GM18858 (cell line): ENCODE measurements at regions not wholly inside any gene's neighbourhood (a gene's known extent, or its start where the extent isn't known, plus 50 kb on each side); places are given as distances from the start of the nearest gene placed in this dataset.

Experiments
- ATAC-seq: cut with Tn5 transposase; IDR thresholded peaks from one replicate; pipeline ENCODE4 v1.9.1; 2021; ENCODE audit not compliant: unreplicated experiment

DNA sequence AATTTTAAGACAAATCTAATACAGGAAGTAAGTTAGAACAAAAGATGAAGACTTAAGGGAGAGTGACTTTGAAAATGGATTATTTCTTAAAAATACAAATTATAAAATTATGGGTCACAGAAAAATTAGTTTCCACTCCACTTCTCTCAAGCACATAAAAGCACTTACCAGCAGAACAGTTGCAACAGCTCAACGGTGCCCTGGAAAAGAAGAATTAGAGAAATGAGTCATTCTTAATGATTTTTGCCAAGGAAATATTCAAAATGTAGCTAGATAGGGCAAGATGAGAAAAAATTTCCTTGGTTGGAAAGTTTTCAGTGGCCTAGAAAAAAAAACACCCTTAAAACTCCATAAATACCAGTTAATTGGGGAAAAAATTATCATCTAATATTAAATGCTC is 2185.6 kb upstream of the CELF4 start:
- no peak for ATAC-seq

DNA sequence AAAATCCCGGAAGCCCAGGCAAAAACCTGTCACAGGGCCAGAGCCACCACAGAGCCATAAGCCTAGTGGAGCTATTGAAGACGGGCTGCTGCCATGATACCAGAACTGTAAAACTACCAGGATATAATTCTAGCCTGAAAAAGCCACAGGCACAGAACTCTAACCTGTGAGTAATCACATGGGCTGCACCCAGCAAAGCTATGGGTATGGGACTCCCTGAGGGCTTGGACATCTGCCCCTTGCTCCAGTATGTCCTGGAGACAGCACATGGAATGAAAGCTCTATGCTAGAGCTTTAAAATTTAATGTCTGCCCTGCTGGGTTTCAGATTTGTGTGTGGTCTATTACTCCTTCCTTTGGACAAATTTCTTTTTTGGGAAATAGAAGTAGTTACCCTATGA is 2183.6 kb upstream of the CELF4 start:
- no peak for ATAC-seq

DNA sequence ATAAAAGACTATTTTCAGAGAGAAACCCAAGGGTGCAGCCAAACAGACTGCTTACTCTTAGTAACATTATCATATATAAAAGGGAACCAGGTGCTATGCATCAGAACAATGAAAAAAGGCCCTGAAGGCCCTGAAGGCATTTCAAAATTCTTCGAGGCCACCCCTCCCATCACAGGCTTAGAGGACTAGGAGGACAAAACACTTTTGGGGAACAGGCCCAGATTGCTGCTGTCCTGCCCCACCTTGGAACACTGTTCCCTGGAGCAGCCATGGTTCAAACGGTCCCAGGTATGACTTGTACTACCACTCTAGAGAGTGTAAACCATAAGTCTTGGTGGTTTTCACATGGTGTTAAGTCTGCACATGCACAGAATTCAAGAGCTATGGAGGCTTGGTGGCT is 2183.1 kb upstream of the CELF4 start:
- ATAC-seq, result no peak

DNA sequence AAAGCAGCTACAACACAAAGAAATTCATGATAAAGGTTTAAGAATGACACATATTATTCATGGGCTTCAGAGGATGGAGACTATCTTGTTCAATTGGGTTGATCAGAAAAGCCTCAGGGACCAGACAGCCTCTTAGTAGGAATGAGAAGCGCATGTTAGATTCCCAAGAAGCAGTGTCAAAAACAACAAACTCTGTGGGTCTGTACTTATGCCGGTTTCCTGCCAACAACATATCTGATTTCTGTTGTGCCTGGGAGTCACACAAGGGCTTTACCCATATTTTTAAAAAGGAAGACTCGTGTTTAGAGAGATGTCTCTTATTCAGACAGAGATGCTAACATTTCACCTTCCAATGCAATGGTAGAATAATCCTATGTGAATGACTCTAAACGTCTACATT is 2180.6 kb upstream of the CELF4 start:
- ATAC-seq, result no peak

DNA sequence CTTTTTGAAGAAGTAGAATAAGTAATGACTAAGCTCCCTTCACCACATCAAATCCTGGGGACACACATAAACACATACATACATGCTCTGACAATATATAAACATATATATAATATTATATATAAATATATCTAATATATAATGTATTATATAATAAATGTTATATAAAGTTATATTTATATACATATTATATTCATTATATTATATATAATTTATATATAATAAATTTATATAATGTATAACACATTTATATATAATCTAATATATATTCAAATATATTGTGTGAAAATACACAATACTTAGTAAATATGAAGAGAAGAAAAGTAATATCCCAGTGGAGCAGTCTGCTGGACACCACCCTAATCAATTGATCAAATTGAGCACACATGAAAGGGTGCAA is 2177.9 kb upstream of the CELF4 start:
- ATAC-seq, result no peak

DNA sequence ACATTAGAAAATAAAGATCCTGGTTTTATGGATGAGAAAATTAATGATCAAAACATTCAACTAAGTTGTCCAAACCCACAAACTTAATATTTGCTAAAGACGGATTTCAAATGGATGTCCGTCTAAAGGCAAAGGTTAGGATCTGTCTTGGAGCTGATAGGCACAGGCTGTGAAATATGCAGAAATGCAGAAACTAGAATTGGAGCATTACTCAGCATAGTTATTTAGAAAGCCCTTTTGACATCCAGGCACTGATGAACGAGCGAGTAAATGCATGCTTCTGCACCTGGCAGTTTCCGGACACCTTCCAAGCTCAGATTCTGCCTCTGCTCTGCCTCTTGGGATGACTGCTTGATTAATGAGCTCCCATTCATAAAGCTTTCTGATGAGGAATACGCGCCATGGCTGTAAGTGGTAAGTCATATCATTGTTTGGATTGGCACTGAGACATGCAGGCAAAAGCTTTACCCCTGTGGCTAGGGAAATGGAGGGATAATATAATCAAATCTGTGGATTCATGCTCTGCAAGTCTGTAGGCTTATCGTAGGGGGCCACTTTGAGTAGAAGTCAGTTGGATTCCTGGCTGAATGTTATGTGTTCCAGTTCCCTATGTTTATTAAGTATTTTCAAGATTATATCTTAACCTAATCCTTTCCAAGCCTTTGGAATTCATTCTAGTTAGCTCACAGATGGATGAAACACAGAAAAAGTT is 2176.3 kb upstream of the CELF4 start:
- no peak for ATAC-seq

DNA sequence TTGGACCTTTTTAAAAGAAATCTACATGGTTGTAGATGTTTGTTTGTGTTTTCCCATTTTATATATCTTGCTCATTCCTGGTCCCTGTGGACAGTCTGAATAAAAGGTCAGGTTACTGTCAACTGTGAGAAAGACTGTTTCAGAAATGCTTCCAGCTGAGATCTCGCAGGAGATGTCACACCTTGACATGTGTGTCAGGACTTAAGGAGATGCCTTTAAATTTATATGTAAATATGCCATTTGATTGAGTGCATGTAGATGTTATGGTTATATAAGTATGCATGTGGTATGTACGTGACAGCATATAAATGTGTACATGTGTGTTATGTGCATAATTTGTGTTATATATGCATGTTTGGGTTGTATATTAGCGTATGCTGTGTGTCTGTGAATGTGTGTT is 2172.3 kb upstream of the CELF4 start:
- ATAC-seq, result no peak

DNA sequence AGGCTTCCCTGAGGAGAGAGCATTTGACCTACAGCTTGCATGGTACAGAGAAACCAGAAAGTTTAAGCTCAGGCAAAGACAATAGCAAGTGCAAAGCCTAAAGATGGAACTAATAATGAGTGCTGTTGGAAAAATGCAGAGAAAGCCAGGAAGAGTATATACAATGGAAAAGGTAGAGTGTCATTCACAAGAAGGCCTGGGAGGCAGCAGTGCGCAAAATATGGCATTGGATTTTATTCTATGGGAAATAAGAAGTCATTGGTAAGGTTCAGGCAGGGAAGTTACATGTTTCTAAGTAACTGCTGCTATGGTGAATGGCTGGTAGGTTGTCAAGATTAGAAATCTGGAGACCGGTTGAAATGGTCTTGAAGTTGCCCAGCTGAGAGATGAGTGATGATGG is 2167.3 kb upstream of the CELF4 start:
- ATAC-seq, result no peak

DNA sequence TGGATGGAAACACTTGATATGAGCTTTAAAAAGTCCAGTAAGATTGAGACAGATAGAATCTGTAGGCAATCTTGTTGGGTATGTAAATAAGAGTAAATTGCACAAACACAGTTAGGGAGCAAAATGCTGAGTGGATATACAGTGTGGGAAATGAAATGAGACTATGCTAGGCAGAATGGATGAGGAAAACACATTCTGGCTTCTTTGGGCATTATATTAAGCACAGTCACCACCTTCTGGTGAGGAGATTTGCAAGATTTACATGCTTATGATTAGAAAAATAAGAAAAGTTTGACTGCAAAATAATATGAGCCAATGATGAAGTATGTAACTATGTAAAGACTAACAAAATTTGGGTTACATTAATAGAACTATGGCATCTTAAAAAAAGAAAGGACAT is 2165.0 kb upstream of the CELF4 start:
- no peak for ATAC-seq

DNA sequence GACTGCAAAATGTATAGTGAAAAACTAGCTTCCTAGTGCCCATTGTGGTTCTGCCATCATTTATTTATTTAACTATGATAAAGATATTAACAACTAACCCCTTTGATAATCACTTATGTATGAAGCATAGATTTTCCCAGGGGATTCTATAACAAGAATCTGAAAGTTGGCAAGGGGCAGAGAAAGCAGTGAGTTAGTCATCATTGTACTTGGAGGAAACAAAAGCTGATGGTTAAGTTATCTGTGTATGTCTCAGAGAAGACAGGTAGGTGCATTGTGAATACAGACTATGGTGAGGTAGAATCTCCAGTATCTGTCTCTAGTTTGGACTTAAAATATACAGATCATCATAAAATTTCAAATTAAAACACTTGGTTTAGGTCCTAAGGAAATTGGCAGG is 2159.1 kb upstream of the CELF4 start:
- ATAC-seq, result no peak

DNA sequence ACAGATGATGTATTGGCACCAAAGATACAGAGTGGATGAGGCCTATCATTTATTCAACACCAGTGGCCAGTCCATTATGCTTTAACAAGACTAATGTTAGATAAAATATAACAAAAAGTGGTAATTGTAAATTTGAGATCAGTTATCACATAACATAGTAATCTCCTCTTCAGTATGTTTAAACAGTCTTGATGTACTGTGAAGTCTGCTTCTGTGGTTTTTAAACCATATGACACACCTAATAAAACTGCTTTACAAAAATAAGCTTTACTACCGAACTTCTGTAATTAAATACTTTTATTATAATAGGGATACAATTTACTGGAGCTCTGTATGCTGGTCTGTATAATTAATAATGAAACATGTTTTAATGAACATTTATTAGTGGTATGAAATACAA is 2156.1 kb upstream of the CELF4 start:
- ATAC-seq, result no peak

DNA sequence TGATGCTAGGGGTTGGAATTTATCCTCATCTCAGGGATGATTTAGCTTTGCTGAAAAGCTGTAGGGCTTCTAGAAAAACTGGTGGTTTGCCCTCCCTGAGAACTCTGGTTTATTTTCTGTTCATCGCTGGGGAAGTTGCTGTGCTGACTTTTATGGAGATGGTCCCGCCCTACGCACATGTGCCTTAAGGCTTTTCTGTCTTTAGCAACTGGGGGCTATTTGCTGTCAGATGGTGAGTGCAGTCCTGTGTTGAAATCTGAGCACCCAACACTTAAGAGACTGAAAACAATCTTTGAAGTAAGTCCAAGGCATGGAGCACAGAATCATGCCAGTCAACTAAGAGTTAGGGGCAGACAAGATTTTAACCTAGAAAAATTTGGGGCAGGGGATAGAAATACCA is 2148.4 kb upstream of the CELF4 start:
- ATAC-seq, result no peak

DNA sequence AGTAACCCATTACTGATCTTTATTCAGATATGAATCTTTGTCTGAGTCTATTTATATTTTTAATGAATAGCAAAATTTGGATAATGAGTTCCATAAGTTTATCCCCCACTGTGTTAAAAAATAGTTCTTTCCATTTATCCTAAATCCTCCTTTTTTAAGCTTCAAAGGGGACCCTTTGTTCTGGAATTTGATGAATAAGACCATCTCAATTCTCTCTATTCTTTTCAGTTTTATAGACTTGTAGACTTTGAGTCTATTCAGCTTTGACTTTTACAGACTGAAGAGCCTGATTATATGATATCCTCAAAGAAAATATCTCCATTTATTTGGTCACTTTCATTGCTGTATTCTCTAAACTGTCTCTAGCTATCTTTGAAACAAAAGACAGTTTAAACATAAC is 2146.1 kb upstream of the CELF4 start:
- ATAC-seq, result no peak

DNA sequence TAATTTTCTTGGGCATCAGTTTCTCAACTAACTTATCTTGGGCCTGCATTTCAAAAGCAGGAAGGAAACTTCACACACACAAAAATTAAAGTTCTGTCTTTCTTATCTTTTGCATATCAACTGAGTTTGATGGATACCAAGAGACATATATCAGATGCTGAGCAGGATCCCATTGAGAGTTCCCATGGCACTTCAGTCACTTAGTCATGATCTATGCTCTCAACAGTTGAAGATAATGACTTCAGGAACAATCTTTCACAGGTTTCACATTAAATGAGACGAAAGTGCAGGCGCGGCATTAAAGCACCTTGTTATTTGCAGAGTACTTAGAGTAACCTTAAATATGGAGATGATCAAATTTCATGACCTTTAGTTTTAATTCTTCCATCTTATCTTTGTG is 2139.8 kb upstream of the CELF4 start:
- no peak for ATAC-seq

DNA sequence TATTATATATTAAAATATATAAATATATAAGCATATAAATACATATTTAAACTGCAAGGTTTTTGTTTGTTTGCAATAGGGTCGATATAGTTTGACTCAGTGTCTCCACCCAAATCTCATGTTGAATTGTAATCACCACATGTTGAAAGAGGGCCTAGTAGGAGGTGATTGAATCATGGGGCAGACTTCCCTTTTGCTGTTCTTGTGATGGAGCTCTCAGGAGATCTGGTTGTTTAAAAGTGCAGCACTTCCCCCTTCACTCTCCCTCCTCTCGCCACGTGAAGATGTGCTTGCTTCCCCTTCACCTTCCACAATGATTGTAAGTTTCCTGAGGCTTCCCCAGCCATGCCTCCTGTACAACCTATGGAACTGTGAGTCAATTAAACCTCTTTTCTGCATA is 2137.3 kb upstream of the CELF4 start:
- no peak for ATAC-seq

DNA sequence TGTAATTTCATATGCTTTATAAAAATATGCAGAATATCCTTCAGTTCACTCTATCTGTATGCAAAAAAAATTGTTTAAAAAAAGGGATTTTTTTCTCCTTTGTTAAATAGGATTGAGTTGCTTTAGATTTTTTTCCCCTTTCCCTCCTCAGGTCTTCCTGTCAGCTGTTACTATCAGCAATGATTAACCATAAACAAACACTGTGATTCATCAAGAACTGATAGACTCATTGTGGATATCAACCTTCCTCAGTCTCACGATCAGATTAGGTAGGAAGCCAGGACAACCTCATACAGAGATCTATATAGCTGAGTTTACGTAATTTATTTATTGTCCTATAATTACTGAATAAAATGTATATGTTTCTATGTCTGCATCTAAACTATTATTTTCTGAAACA is 2136.2 kb upstream of the CELF4 start:
- ATAC-seq, result no peak

DNA sequence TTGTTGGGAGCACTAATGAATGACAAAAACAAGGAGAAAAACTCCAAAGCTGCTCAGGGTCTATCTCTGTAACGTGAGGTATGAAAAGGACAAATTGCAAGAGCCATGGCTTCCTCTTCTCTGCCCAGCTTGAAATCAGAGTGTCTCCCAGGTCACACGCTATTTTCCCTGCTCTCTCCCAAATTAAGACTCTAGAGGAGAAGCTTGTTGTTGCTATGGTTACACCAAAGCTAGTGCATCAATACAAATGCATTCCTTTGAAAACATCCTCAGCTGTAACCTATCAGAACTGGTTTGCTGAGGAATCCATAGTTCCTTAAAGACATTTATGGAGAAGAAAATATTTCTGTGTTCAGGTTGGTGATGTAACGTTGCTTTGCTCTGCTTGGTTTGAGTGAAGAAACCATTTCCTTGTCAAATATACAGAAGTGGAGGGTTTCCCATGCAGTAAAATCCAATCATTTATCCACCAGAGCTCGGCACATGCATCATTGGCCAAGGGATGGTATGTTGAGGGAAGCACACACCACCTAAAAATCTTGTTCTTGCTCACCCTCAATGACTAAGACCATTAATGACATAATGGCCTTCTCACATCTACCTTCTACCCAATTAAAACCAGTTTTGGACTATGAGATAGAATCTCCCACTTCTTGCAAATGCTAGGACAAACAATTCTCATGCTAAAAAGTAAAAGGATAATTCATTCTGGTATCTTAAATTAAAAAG is 2135.6 kb upstream of the CELF4 start:
- no peak for ATAC-seq

DNA sequence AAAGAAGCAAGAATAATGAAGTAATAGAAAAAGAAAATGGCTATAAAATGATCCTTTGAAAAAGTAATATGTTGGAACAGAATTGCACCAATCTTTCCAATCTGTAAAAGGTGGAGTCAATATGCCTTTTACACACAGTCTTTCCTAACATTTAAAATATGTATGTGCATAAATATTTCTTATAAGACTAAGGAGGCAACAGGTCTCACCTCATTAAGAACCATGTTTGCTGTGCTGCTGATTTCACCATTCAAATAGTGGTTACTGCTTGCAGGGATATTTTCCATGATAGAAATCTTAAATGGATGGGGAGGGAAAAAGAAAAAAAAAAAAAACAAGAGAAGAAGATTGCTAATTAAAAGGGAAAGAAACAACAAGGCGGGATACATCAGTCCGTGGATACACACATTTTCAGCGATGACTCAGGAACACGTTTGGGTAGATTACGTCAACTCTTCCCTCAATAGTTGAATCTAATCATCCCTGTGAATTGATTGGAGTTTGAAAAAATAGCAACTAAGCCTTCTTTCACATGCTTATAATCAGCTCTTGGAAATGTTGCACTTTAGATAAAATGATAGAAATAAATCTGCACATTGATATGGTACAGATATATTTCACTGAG is 2133.9 kb upstream of the CELF4 start:
- ATAC-seq, result no peak

DNA sequence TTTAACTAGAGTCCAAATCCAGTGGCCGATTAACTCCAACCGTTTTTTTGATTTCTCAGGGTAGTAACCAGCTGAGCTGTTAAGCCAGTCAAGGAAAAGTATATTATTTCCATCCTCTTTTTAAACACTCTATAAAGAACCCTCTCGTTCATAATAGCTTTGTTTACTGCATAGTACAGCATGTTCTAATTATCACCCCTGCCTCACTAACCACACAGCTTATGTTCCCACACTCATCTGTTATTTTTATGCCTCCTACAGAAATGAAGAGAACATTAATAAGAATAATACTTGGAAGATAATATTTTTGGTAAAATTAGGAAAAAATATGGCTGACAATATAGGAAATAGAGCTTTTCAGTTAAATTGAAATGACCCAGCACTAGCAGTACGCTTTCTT is 2132.8 kb upstream of the CELF4 start:
- no peak for ATAC-seq

DNA sequence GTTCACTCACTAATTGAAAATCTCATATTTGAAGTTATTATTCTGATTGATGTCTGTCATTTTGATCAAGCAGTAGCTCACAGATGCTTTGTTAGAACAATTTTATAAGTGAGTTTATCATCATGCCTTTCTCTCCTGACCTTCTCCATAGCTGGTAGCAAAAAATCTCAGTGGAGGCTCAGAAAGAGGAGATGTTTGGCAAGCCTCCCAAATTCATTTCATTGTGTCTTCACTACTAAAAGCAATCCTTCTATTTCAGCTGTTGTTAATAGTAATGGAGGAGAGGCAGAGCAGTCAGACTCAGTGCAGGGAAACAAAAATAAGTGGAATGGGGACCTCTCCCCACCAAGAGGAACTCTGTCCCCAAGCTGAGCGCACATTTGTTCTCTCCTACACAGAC is 2127.8 kb upstream of the CELF4 start:
- ATAC-seq, result no peak

DNA sequence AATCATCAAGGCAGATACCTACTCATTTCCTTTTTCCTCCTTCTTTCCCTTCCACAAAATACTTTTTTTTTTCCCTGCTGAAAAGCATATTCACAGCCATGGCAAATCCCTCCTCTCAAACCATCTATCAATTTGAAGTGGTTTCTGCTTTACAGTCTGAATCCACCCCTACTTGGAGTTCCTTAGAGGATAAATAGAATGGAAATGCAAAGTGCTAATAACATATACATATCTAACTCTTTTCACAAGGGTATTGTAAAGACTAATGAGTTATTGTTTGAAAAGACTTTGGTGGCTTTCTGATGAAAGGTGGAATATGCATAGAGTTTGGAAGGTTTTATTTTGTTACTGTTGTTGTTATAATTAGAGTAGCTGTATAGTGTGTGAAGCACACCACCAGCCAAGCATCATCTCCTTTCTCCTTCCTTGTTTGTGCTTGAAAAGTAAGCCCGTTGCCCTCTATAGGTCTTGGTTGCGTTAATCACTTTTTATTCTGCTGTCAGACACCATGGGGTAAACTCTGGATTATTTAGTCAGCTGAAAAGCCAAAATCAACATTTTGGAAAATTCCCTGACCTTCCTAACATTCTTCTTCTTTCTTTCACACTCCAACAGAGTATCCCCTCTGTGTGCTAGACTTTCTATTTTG is 2126.9 kb upstream of the CELF4 start:
- no peak for ATAC-seq

DNA sequence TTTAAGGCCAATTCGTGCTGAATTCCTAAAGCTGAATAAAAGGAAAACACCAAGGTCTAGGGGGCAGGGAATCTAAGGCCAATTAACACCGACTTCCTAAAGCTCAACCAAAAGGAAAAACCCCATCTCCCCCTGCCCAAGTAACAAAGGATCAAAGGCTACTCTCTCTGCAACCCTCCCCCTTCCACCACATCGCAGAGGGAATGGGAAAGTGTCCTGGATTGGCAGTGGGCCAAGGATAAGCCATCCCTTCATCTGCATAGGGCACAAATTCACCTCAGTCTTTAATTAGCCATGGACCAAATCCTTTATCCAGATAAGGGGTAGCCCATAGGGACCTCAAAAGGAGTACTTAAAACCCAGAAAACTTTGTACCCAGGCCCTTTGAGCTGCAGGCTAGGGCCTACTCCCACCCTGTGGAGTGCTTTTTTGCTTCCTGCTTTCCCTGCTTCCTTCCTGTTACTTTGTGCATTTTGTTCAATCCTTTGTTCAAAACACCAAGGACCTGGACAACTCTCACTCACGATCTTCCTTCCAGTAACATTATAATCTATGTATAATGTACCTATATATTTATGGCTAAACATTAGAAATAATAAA is 2119.8 kb upstream of the CELF4 start:
- ATAC-seq, result no peak
